HT-29 (cell line): ENCODE measurements at regions not wholly inside any gene's neighbourhood (a gene's known extent, or its start where the extent isn't known, plus 50 kb on each side); places are given as distances from the start of the nearest gene placed in this dataset.

Experiments used
- DNase-seq: peaks from one replicate; pipeline ENCODE4 v3.0.0-alpha.2; 2015; ENCODE audit warnings: low spot score

GRCh38 chr2:238560234-238560633 lies 133.5 kb downstream of the ASB1 start:
- DNase-seq: no peak

- no peak for DNase-seq
Measured at GRCh38 chr2:238561230-238561629, 134.5 kb downstream of the ASB1 start.

GRCh38 chr2:238562446-238562845 lies 135.7 kb downstream of the ASB1 start:
- DNase-seq: no peak

- DNase-seq: no peak
Measured at GRCh38 chr2:238563551-238563950, 136.8 kb downstream of the ASB1 start.

GRCh38 chr2:238564286-238564920 lies 137.7 kb downstream of the ASB1 start:
- no peak for DNase-seq

- DNase-seq: no peak
Measured at GRCh38 chr2:238565031-238565430, 138.3 kb downstream of the ASB1 start.

GRCh38 chr2:238566001-238566645 lies 139.4 kb downstream of the ASB1 start:
- DNase-seq: no peak

GRCh38 chr2:238567067-238567855 lies 140.5 kb downstream of the ASB1 start:
- DNase-seq: no peak

- DNase-seq: no peak
Measured at GRCh38 chr2:238567996-238568395, 141.3 kb downstream of the ASB1 start.

GRCh38 chr2:238568455-238569440 lies 142.0 kb downstream of the ASB1 start:
- no peak for DNase-seq

GRCh38 chr2:238569507-238570195 lies 142.9 kb downstream of the ASB1 start:
- no peak for DNase-seq

GRCh38 chr2:238570391-238570790 lies 143.7 kb downstream of the ASB1 start:
- no peak for DNase-seq

GRCh38 chr2:238570926-238571325 lies 144.2 kb downstream of the ASB1 start:
- no peak for DNase-seq

GRCh38 chr2:238571661-238572372 lies 145.1 kb downstream of the ASB1 start:
- DNase-seq: no peak

GRCh38 chr2:238573065-238573778 lies 146.5 kb downstream of the ASB1 start:
- DNase-seq: peak; percentile 25

- no peak for DNase-seq
Measured at GRCh38 chr2:238573916-238574315, 147.2 kb downstream of the ASB1 start.

- no peak for DNase-seq
Measured at GRCh38 chr2:238574490-238575271, 148.0 kb downstream of the ASB1 start.

- no peak for DNase-seq
Measured at GRCh38 chr2:238576674-238577073, 149.9 kb downstream of the ASB1 start.

- DNase-seq: no peak
Measured at GRCh38 chr2:238578256-238578655, 151.5 kb downstream of the ASB1 start.
